ENCODE measurements at regions not wholly inside any gene's neighbourhood (a gene's known extent, or its start where the extent isn't known, plus 50 kb on each side); places are given as distances from the start of the nearest gene placed in this dataset.

GRCh38 chr5:153883854-153884611, 154.7 kb downstream of the FAM114A2 start:
- no peak for DNase-seq (ENCODE audit: low read depth)
- no peak for TF ChIP-seq CTCF (IDR thresholded peaks at IDR 0.05; ENCODE audit: insufficient read depth, low read depth, low read length, missing control alignments)
- H3K4me3 ChIP-seq (ENCODE audit: low read depth, low read length) = no peak overlapping the region

- no peak overlapping the region for H3K4me3 ChIP-seq (ENCODE audit: low read depth, low read length)
- no peak for DNase-seq (ENCODE audit: low read depth)
- no peak for TF ChIP-seq CTCF (IDR thresholded peaks at IDR 0.05; ENCODE audit: insufficient read depth, low read depth, low read length, missing control alignments)
These were observed 157.0 kb downstream of the FAM114A2 start for GRCh38 chr5:153881687-153882086.

GRCh38 chr5:153880106-153880505, 158.6 kb downstream of the FAM114A2 start:
- no peak for DNase-seq (ENCODE audit: low read depth)
- TF ChIP-seq CTCF (IDR thresholded peaks at IDR 0.05; ENCODE audit: insufficient read depth, low read depth, low read length, missing control alignments) = no peak
- no peak overlapping the region for H3K4me3 ChIP-seq (ENCODE audit: low read depth, low read length)

GRCh38 chr5:153879596-153879995, 159.1 kb downstream of the FAM114A2 start:
- no peak for TF ChIP-seq CTCF (IDR thresholded peaks at IDR 0.05; ENCODE audit: insufficient read depth, low read depth, low read length, missing control alignments)

GRCh38 chr5:153866176-153866575, 172.5 kb downstream of the FAM114A2 start:
- H3K4me3 ChIP-seq (ENCODE audit: low read depth, low read length) = no peak overlapping the region
- no peak for DNase-seq (ENCODE audit: low read depth)
- TF ChIP-seq CTCF (IDR thresholded peaks at IDR 0.05; ENCODE audit: insufficient read depth, low read depth, low read length, missing control alignments) = no peak

More at GRCh38 chr5:153879596-153879995, 159.1 kb downstream of the FAM114A2 start:
- DNase-seq (ENCODE audit: low read depth) = no peak
- no peak overlapping the region for H3K4me3 ChIP-seq (ENCODE audit: low read depth, low read length)

- DNase-seq (ENCODE audit: low read depth) = no peak
- TF ChIP-seq CTCF (IDR thresholded peaks at IDR 0.05; ENCODE audit: insufficient read depth, low read depth, low read length, missing control alignments) = no peak
- H3K4me3 ChIP-seq (ENCODE audit: low read depth, low read length) = no peak overlapping the region
These were observed 173.7 kb downstream of the FAM114A2 start for GRCh38 chr5:153865016-153865415.

GRCh38 chr5:153863951-153864350, 174.8 kb downstream of the FAM114A2 start:
- DNase-seq (ENCODE audit: low read depth) = no peak
- H3K4me3 ChIP-seq (ENCODE audit: low read depth, low read length) = no peak overlapping the region
- no peak for TF ChIP-seq CTCF (IDR thresholded peaks at IDR 0.05; ENCODE audit: insufficient read depth, low read depth, low read length, missing control alignments)
